GM21390 (cell line): ENCODE measurements at regions not wholly inside any gene's neighbourhood (a gene's known extent, or its start where the extent isn't known, plus 50 kb on each side); places are given as distances from the start of the nearest gene placed in this dataset.
"Not testable (repeated sequence)": the region's sequence is repeated elsewhere in the genome, so short reads cannot be mapped to it uniquely, and the experiment has no call there.

ENCODE experiments used
- ATAC-seq: cut with Tn5 transposase; IDR thresholded peaks from one replicate; pipeline ENCODE4 v1.9.1; 2021; ENCODE audit not compliant: unreplicated experiment

DNA sequence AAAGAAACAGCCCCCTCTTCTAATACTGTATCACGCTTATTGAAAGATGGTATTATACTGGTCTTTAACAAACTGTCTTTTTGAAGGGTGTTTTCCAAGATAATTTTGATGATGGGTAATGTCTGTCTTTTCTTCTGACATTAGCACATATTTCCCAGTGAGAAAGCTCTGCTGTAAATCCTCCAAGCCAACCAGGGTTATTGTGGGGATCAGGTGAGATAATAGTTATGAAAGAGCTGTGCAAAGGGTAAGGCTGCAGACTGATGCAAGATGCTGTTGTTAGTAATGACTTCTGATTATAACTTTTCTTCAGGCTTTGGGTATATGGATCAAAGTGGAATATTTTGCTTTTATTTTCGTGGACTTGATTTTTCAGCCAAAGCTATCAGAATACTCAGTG lies 581.7 kb downstream of the REEP3 start:
- no peak for ATAC-seq

DNA sequence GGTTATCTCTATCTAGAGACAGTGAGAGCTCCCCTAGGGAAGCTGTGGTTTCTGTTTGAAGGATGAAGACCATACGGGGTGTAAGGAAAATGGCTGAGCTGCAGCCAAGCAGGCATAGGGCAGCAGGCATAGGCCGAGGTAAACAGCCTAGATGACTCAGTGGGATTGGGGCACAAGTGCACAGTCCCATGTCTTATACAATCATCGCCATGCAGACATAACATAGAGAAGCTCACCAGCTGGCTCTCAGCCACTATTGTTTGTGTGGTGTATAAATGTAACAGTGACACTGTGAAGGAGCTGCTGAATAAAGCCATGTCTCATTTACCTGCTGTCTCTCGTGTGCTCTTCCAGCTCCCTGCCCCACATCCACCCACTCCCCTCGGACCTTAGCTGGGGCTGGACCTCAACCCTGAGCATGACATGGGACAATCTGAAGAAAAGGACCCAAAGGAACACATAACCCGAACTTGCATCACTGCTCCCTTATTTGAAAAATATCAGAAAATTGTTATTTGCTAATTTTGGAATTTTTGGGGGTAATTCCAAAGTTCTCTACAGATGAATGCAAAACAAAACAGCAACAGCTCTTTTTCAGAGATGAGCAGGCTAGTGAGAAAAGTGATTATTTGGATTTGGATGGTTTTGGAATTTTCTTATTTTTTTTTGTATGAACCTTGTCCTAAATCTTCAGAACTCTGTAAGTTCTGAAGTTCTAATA lies 582.7 kb downstream of the REEP3 start:
- no peak for ATAC-seq

DNA sequence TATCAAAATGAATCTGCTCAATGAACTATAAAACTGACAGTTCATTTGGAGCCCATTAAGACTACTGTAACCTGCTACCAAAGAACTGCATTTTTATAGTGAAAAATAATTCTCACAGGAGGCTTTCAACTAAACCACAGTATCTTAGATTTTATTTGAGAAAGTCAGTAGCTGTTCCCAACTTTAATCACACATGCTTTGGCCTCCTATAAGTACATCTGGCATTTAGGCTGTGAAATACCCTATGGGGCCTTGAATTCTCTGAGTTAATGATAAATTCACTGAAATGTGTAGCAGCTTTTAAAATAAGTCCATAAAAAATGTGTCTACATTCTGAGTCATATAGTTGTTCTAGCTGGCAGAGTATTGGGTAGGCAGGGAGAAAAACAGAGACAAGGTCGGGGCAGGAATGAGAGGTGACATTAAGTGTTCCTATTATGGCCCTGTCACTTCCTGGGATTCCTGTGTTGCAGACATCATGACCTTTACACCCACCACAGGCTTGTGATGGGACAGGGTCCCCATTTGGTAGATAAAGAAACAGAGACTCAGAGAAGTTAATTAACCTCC lies 588.8 kb downstream of the REEP3 start:
- ATAC-seq = no peak

DNA sequence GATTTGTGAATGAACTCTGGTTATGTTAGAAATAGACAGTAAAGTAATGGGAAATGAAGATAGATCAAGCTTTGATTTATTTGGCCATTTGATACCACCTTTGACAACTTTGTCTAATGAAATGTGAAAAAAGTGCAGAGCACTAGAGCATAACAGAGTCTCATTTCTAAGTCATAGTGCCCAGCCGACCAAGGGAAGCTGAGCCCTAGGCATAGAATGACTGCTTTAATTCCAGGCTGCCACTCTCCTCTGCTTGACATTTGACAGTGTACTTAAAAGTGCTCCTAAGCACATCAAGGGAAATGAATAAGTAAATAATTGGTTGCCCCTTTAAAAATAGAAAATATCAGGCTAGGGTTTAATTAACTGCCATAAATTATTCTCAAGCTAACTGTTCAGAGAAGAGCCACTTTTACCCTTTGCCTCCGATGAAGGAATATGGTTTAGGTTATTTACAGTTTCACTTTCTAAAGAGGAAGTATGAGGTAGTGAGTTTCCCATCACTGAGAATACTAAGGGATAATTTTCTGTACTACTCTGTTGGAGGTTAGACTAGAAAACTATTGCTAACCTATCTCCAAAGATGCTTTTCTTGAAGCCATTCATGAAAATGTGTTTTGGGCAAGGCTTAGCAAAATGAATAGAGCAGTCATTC lies 591.6 kb downstream of the REEP3 start:
- no peak for ATAC-seq

DNA sequence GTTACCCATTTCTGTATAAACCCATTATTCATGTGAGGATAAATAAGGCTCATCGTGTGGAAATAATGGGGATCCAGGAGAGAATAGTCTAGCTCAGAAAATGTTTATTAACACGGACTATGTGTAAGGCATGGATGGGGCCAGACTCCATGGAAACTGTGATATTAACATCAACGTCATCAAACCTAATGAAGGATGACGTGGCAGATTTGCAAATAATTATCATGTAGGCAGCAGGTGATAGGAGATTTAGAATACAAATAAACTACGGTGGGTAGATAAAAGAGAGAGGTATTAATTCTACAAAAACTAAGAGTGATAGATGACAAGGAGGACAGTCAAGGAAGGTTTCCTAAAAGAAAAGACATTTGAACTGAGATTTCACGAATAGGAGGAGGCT lies 592.2 kb downstream of the REEP3 start:
- no peak for ATAC-seq

DNA sequence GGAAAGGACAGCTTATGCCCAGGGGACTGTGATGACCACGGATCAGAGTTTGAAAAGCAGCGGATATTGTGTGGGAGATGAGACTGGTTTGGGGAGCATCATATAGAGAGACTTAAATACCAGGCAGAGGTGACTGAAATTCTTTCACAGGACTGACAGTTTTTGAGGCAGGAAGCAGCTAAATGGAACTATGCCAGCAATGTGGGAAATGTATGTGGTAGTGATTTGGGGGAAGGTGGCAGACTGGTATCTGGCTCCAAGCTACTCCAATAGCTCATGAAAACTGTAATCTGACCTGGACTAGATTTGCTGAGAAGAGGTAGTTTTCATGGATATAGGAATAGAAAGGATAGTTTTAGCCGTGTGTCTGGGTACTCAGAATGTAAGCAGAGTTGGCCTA lies 592.6 kb downstream of the REEP3 start:
- ATAC-seq = no peak

DNA sequence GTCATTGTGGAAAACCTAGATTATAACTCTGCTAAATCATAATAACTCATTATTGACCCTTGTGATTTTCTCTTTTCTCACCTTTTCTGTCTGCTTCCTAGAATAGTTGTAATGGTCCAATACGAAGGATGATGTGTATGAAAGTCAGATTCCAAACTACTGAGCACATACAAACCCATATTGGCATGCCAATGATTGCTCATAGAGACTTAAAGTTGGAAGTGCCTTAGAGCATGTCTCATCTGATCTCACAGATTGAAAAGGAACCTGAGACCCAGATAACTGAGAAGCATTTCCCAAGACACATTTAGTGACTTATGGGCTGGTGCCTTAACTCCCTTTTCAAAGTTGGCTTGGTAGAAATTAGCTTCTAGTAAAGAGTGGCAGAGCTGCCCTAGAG lies 594.3 kb downstream of the REEP3 start:
- no peak for ATAC-seq

DNA sequence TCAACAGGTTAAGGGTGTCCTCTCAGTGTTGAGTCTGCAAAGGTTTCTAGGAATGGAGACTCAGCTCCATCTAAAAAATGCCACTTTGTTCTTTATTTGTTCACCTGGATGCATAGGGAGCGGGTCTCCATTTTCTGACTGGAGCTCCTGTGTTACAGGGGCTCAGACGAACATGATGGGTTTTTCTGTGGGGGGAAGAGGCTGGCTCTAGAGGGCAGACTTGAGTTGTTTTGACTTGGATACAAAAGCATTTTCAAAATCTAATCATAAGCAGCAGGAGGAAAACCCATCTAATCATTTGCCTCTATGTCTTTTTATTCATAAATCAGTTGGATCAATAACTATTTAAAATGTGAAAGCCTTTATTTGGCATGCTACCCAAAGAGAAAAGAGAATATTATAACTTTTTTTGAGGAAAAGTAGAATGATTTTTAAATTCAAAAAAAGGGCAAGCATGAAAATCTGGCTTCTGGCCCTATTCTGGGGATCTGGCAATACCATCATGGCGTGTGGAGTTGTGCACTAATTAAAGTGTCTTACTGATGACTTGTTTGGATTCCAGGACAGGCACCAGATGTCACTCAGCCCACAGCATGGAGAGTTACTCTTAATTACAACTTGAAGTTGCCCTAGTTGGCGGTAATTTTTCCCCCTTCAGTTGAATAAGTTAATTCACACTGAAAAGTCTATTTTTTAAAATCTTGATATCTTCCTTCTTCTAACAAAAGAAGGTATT lies 594.9 kb downstream of the REEP3 start:
- no peak for ATAC-seq

DNA sequence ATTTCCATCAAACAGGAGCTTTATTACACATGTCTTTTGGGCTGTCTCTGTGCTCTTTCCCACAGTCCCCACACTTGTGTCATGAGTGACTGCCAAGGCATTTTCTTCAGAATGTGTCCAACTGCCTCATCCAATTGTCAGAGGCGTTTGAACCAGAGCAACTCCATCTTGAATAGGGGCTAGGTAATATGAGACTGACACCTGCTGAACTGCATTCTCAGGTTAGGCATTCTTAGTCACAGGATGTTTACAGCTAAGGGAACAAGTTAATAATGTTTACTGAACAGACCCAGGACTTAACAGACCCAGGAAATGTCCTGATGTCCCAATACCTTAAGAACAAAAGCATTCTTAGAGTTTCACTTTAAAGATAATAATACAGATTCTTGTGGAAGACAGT lies 595.5 kb downstream of the REEP3 start:
- no peak for ATAC-seq

DNA sequence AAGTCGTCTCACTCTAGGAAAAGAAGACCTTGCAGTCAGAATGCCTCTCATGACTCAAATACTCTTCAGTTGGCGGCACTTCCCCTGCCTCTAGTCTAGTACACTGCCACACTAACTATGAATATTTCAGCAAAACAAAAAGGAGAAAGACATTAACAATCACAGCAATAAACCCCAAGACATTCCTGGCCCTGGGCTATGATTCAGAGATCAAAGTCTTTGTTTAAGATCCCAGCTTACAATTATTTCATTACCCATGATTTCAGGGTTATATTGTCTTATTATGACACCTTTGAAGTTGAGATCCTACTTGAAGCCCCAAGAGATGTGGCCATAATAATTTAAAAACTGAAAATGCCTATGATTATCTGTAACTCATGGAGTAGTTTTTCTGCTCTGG lies 597.5 kb downstream of the REEP3 start:
- no peak for ATAC-seq

DNA sequence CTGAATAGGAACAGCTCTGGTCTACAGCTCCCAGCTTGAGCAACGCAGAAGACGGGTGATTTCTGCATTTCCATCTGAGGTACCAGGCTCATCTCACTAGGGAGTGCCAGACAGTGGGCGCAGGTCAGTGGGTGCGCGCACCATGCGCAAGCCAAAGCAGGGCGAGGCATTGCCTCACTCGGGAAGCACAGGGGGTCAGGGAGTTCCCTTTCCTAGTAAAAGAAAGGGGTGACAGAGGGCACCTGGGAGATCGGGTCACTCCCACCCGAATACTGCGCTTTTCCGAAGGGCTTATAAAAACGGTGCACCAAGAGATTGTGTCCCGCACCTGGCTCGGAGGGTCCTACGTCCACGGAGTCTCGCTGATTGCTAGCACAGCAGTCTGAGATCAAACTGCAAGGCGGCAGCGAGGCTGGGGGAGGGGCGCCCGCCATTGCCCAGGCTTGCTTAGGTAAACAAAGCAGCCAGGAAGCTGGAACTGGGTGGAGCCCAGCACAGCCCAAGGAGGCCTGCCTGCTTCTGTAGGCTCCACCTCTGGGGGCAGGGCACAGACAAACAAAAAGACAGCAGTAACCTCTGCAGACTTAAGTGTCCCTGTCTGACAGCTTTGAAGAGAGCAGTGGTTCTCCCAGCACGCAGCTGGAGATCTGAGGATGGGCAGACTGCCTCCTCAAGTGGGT lies 599.2 kb downstream of the REEP3 start:
- not testable (repeated sequence) for ATAC-seq

DNA sequence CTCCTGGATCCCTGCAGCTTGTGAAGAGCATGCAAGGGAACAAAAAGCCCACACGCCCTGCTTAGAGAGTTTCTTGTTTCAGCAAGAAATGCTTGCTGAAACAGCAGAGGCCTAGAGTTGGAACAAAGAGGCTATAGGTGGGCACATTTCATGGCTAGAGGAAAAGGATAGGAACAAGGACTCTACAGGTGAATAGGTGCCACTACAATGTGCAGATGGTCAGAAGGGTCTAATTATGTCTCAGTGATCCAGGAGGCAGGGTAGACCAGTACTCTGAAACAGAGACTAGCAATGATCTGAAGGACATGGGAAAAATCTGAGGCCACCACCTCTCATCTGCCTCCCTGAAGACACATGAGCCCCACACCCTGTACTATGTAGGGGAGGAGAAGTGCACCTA lies 609.0 kb downstream of the REEP3 start:
- no peak for ATAC-seq

DNA sequence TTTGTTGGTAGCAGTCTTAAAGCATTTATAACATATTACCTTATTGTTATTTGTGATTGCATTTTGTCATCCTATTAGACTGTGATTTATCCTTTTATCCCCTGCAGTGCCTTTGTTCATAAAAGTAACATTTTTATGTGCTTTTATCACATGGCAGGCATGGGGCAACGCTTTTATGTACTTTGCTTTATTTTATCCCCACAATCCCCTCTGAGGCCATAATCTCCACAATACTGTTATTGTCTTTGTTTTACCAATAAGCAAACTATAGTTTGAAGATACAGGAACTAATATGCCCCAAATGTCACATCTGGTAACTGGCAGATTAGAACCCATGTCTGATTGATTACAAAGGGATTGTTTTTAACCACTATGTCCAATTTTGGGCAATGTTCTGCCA lies 613.5 kb downstream of the REEP3 start:
- ATAC-seq = no peak

DNA sequence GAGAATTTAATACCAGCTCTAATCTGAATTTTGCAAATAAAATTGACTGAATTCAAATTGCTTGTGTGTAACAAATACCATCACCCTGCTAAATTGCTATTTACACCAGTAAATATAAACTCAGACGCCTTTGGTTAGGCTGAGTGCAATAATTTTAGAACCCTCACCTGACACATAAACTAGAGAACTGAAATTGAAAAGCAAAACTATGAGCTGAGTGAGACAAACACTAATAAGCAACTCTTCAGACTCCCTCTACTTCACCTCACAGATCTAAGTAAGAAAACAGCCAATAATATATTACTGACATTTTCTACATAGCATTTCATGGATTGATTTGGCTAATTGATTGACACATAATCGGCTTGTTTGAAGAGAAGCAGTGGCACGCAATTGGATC lies 621.2 kb downstream of the REEP3 start:
- ATAC-seq = no peak

DNA sequence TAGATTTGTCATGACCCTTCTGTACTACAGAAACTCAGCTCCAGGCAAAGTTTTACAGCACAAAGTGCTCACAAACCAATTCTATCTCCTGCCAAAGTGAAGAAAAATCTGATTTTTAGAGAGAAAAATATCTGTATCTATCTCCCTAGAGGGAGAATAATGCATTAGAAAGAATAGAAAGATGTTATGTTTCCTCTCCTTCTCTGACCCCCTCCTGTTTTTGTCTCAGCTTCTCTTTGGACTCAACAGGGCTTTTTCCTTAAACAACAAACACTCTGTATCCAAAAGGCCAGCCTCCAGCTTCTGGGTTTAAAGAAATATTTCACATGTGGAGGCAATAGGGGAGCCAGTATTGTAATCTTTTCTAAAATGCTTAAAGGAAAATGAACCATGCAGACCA lies 627.4 kb downstream of the REEP3 start:
- ATAC-seq = no peak

DNA sequence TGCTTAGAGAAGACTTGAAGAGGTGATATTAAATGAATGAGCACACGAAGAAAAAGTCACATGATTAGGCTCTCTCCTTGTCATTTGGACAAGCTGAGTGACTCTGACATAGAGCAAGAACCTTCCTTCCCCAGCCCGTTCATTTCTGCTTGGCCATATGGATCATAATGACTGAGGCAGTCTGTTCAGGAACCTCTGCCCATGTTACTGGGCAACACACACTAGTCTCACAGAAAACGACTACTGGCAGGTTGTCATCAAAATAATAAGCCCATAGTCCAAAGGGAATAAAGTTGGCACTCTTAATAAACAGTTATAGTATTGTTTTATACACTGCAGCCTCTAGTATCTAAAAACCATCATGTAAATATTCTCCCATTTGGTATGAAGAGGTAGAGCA lies 635.0 kb downstream of the REEP3 start:
- ATAC-seq = no peak

DNA sequence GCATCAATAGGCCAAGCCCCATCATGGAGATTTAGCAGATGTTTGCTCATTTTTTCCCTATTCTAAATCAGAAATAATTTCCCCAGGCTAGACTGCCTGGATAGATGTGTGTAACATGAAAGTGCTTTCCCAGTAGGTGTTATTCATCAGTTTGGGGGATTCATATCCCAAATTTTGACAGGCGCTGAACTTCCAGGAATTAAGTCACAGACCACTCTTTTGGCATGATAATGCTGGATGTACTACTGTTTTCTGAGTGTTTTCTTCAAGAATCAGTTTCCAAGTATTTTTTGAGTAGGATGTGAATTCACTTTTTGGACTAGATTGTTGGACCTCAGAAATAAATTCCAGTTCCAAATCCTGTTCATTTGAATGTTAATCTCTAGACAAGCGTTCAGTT lies 637.4 kb downstream of the REEP3 start:
- ATAC-seq = no peak

DNA sequence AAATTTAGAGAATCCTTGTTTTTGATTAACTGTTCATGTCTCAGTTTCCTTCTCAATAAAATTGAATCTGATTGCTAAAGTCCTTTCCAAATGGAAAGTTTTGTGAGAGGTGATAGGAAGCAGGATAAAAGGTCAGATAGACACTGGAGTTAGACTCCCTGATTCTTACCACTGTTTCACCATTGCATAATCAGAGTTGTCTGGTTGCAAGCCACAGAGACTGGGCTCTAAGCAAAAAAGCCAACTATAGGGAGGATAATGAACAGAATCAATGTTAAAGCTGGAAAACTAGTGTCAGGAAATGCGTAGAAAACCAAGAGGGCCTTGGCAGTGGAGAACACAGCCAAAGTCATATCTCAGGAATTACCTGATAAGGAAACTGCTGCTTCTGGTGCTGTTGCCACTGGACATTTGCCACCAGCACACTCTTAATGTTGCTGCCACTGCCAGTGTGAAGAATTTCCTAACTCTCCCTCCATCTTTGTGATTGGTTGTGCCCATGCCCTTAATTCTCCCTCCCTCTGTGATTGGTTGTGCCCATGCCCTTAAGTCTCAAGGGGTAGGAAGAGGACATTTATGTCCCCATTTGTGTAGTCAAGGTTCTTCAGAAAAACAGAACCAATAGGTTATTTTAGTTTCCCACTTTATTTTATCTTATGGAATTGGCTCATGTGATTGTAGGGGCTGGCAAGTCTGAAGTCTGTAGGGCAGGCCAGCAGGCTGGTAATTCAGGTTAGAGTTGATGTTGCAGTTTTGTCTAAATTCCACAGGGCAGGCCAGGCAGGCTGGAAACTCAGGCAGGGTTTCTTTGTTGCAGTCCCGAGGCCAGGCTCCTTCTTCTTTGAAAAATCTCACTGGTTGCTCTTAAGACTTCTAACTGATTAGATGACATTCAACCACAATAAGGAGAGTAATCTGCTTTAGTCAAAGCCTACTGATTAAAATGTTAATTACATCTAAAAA lies 639.0 kb downstream of the REEP3 start:
- ATAC-seq = no peak

DNA sequence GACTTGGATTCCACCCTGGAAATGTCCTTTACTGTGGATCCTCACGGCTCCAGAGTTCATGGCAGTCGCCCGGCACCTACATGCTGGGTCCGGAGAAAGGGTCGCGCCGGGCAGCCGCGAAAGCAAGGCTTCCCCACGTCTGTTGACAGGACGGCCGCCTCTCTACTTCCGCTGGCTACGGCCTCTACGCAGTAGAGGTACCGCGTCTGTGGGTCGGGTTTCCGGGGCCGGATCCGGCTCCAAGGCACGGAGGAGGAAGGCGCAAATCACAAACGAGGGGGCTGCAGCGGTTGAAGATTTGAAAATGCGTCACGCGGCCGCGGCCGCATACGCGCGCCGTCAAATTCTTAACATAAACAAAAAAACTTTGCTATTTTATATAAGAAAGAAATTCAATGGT lies 649.6 kb downstream of the REEP3 start:
- no peak for ATAC-seq

DNA sequence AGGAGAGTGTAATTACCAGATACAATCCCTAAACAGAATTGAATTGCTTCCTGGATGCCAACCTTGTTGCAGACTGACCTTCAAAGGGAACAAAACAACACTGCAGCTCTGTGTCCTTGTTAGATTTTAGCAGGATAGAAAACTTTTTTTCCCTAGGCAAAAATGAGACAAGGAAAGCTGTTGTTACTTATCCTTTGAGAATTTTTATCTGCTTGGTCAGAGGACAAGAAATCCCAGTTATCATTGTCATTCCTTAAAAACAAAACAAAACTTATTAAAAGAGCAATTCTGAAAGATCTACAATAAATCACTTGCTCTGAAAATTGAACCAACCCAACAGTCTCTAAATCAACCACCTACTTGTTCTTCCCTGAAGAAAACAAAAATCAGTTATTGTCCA lies 652.6 kb downstream of the REEP3 start:
- no peak for ATAC-seq
